H1 (cell line): ENCODE measurements at regions not wholly inside any gene's neighbourhood (a gene's known extent, or its start where the extent isn't known, plus 50 kb on each side); places are given as distances from the start of the nearest gene placed in this dataset.
"Not testable (repeated sequence)": the region's sequence is repeated elsewhere in the genome, so short reads cannot be mapped to it uniquely, and the experiment has no call there.

ENCODE experiments used
- CTCF ChIA-PET: fragments of 300-600 bp; sonication (Branson Sonifier 250); formaldehyde crosslinking; loops from one replicate; lab custom pipeline; 2021; ENCODE audit not compliant: partially characterized antibody; lab: Charles Lee
- POLR2A ChIA-PET: fragments of 300-600 bp; sonication (Branson Sonifier 250); formaldehyde crosslinking; loops from one replicate; lab custom pipeline; 2021; ENCODE audit warnings: inconsistent platforms; ENCODE audit not compliant: partially characterized antibody; lab: Charles Lee
- DNase-seq, 2 experiments: peaks; one replicate each; pipeline versions ENCODE4 v3.0.0 to v3.0.0-alpha.2; 2010 to 2022; ENCODE audit warnings: low spot score in 2 of 2, low read depth in 1 of 2, mixed read lengths in 1 of 2
- FAIRE-seq: peaks from 2 replicates; lab custom pipeline; 2011; peaks lifted over from hg19 to GRCh38; lab: Jason Lieb, UNC
- H2AFZ ChIP-seq: 2 replicates; pipeline ENCODE4 v1.8.1; 2012; ENCODE audit warnings: low read length, inconsistent platforms
- H2AK5ac ChIP-seq: 2 replicates; pipeline ENCODE4 v1.6.1; 2013; ENCODE audit warnings: low read depth, low read length
- H2BK120ac ChIP-seq: replicated peaks from 2 replicates; pipeline ENCODE3; 2013; ENCODE audit warnings: low read depth, low read length, inconsistent platforms
- H2BK12ac ChIP-seq: 2 replicates; pipeline ENCODE4 v1.6.1; 2013; ENCODE audit warnings: low read depth, low read length
- H2BK15ac ChIP-seq: 2 replicates; pipeline ENCODE4 v1.6.1; 2013; ENCODE audit warnings: low read length
- H2BK20ac ChIP-seq: 2 replicates; pipeline ENCODE4 v1.6.1; 2013; ENCODE audit warnings: low read length
- H2BK5ac ChIP-seq: 2 replicates; pipeline ENCODE4 v1.6.1; 2013; ENCODE audit warnings: low read depth, low read length
- H3K14ac ChIP-seq: 2 replicates; pipeline ENCODE4 v1.6.1; 2013; ENCODE audit warnings: inconsistent platforms; ENCODE audit not compliant: insufficient read length
- H3K18ac ChIP-seq: 2 replicates; pipeline ENCODE4 v1.6.1; 2013; ENCODE audit warnings: low read length; ENCODE audit errors: extremely low read depth
- H3K23ac ChIP-seq: 2 replicates; pipeline ENCODE4 v1.6.1; 2013; ENCODE audit warnings: inconsistent platforms; ENCODE audit not compliant: insufficient read length
- H3K23me2 ChIP-seq: 2 replicates; pipeline ENCODE4 v1.6.1; 2013; ENCODE audit warnings: low read depth, low read length
- H3K27ac ChIP-seq: 2 replicates; pipeline ENCODE4 v1.6.1; 2011; ENCODE audit warnings: low read depth, low read length, inconsistent platforms
- H3K27me3 ChIP-seq, 4 experiments: replicated peaks in 1 of 4; 1 replicate in 1 of 4; 2 replicates in 3 of 4; pipeline versions ENCODE4 v1.6.1 to v1.8.1; 2011 to 2013; ENCODE audit warnings: low read length in 3 of 4, mild to moderate bottlenecking in 3 of 4, inconsistent platforms in 2 of 4, mixed read lengths in 2 of 4, moderate library complexity in 1 of 4; ENCODE audit not compliant: control insufficient read depth in 3 of 4, insufficient read depth in 3 of 4; ENCODE audit errors: extremely low read depth in 1 of 4
- H3K36me3 ChIP-seq, 4 experiments: 2 replicates each; pipeline versions ENCODE4 v1.6.1 to v1.8.1; 2011 to 2013; ENCODE audit warnings: mild to moderate bottlenecking in 4 of 4, low read length in 3 of 4, moderate library complexity in 2 of 4, control low read depth in 1 of 4, inconsistent platforms in 1 of 4; ENCODE audit not compliant: insufficient read depth in 4 of 4, control insufficient read depth in 2 of 4
- H3K4ac ChIP-seq: replicated peaks from 2 replicates; pipeline ENCODE3; 2013; ENCODE audit warnings: low read length, low read depth, mixed read lengths, inconsistent platforms; ENCODE audit not compliant: insufficient read length
- H3K4me1 ChIP-seq, 4 experiments: replicated peaks in 1 of 4; 1 replicate in 1 of 4; 2 replicates in 3 of 4; pipeline versions ENCODE4 v1.6.1 to v1.8.1; 2011 to 2013; ENCODE audit warnings: low read length in 3 of 4, inconsistent platforms in 2 of 4, mixed read lengths in 1 of 4; ENCODE audit not compliant: insufficient read depth in 4 of 4, control insufficient read depth in 3 of 4
- H3K4me2 ChIP-seq, 2 experiments: 2 replicates each; pipeline versions ENCODE4 v1.6.1 to v1.8.1; 2011 to 2013; ENCODE audit warnings: low read depth in 2 of 2, low read length in 2 of 2, control low read depth in 1 of 2, inconsistent platforms in 1 of 2, mild to moderate bottlenecking in 1 of 2; ENCODE audit not compliant: insufficient read depth in 1 of 2
- H3K4me3 ChIP-seq, 4 experiments: fragments of 200-600, 300-600 bp in 1 of 4; sonication (generic), shearing (Covaris generic), sonication (Bioruptor Twin) in 1 of 4; 2 replicates each; pipeline versions ENCODE4 v1.5.1 to v1.8.1; 2011 to 2016; ENCODE audit warnings: low read length in 4 of 4, low read depth in 3 of 4, control low read depth in 2 of 4, inconsistent platforms in 2 of 4, mild to moderate bottlenecking in 2 of 4, mixed read lengths in 1 of 4, moderate library complexity in 1 of 4; ENCODE audit not compliant: insufficient read depth in 2 of 4; ENCODE audit errors: extremely low read depth in 1 of 4
- H3K56ac ChIP-seq: replicated peaks from 2 replicates; pipeline ENCODE3; 2013; ENCODE audit warnings: low read depth, mild to moderate bottlenecking, mixed read lengths, low read length, inconsistent platforms; ENCODE audit not compliant: insufficient read length
- H3K79me1 ChIP-seq: 2 replicates; pipeline ENCODE4 v1.6.1; 2013; ENCODE audit warnings: low read depth, low read length, control low read depth
- H3K79me2 ChIP-seq, 2 experiments: 2 replicates each; pipeline versions ENCODE4 v1.6.1 to v1.8.1; 2012 to 2013; ENCODE audit warnings: low read length in 2 of 2, mild to moderate bottlenecking in 2 of 2, inconsistent platforms in 1 of 2; ENCODE audit not compliant: insufficient read depth in 2 of 2, control insufficient read depth in 1 of 2
- H3K9ac ChIP-seq, 4 experiments: replicated peaks in 1 of 4; 1 replicate in 1 of 4; 2 replicates in 3 of 4; pipeline versions ENCODE4 v1.6.1 to v1.8.1; 2011 to 2013; ENCODE audit warnings: low read depth in 3 of 4, low read length in 3 of 4, control low read depth in 2 of 4, mild to moderate bottlenecking in 2 of 4, moderate library complexity in 2 of 4, inconsistent platforms in 1 of 4; ENCODE audit errors: extremely low read depth in 1 of 4
- H3K9me3 ChIP-seq, 2 experiments: 2 replicates each; pipeline versions ENCODE4 v1.6.1 to v1.8.1; 2012 to 2013; ENCODE audit warnings: mild to moderate bottlenecking in 2 of 2, moderate library complexity in 2 of 2, control low read depth in 1 of 2, inconsistent platforms in 1 of 2, low read depth in 1 of 2, low read length in 1 of 2, mixed read lengths in 1 of 2; ENCODE audit not compliant: insufficient read depth in 2 of 2
- H4K20me1 ChIP-seq, 2 experiments: replicated peaks in 1 of 2; 2 replicates each; pipeline versions ENCODE3 to v1.8.1; 2011 to 2013; ENCODE audit warnings: inconsistent platforms in 2 of 2, low read length in 2 of 2, mild to moderate bottlenecking in 1 of 2; ENCODE audit not compliant: insufficient read depth in 2 of 2, control insufficient read depth in 1 of 2
- H4K5ac ChIP-seq: 2 replicates; pipeline ENCODE4 v1.6.1; 2013; ENCODE audit warnings: low read length, low read depth, mixed read lengths, inconsistent platforms; ENCODE audit not compliant: insufficient read length
- H4K8ac ChIP-seq: 2 replicates; pipeline ENCODE4 v1.8.0; 2013; ENCODE audit warnings: mild to moderate bottlenecking, moderate library complexity, low read length, inconsistent platforms; ENCODE audit not compliant: insufficient read depth; ENCODE audit errors: extremely low read depth
- H4K91ac ChIP-seq: replicated peaks from 2 replicates; pipeline ENCODE3; 2013; ENCODE audit warnings: low read length, mixed read lengths, inconsistent platforms; ENCODE audit not compliant: insufficient read length
- WGBS, 2 experiments: shearing (Covaris generic) in 1 of 2; methylation state at CpG; one replicate each; pipeline versions ENCODE4 v1.1.6 to v1.1.7; 2013 to 2015; ENCODE audit warnings: low lambda C conversion rate in 2 of 2, mixed read lengths in 2 of 2, inconsistent platforms in 1 of 2, low coverage in 1 of 2, missing lambda C conversion rate in 1 of 2; ENCODE audit not compliant: insufficient replicate concordance in 2 of 2, insufficient coverage in 1 of 2, insufficient read length in 1 of 2; ENCODE audit errors: extremely low coverage in 1 of 2, missing lambda C conversion rate in 1 of 2; 5-methylcytosine and 5-hydroxymethylcytosine counted together

DNA sequence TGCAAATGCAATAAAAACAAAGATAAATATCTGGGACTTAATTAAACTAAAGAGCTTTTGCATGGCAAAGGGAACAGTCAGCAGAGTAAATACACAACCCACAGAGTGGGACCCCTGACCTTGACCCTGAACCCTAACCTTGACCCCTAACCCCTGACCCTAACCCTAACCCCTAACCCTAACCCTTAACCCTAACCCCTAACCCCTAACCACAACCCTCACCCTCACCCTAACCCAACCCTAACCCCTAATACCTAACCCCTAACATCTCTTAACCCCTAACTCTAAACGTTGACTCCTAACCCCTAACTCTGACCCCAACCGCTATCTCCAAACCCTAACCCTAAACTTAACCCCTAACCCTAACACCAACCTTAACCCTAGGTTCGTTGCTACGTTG lies 64.9 kb upstream of the GPR39 start:
- WGBS, 2 experiments: 76 to 100% methylated on average over 2 to 4 of the region's 4 CpGs
- not testable (repeated sequence) for H3K9ac ChIP-seq
- H3K4me2 ChIP-seq: peak overlapping the region in 1 of 2 experiments; percentile 73; a peak in 2 of 4 replicates

More for the DNA sequence above, 64.9 kb upstream of the GPR39 start:
- DNase-seq, H2BK12ac ChIP-seq, H3K27me3 ChIP-seq, H4K8ac ChIP-seq, POLR2A ChIA-PET, H3K56ac ChIP-seq, H3K27ac ChIP-seq, H2BK15ac ChIP-seq, H3K79me1 ChIP-seq, H3K36me3 ChIP-seq, CTCF ChIA-PET, H3K18ac ChIP-seq, H4K91ac ChIP-seq, H3K23ac ChIP-seq, H2AK5ac ChIP-seq, H3K14ac ChIP-seq, FAIRE-seq, H4K20me1 ChIP-seq, H2BK20ac ChIP-seq, H3K4me1 ChIP-seq, H2AFZ ChIP-seq, H2BK120ac ChIP-seq, H2BK5ac ChIP-seq, H3K23me2 ChIP-seq, H3K9me3 ChIP-seq, H4K5ac ChIP-seq, H3K79me2 ChIP-seq, H3K4ac ChIP-seq: not testable (repeated sequence)
- peak overlapping the region in 1 of 4 experiments; percentile 60; a peak in 1 of 8 replicates for H3K4me3 ChIP-seq
